H9 (cell line): ENCODE measurements at regions not wholly inside any gene's neighbourhood (a gene's known extent, or its start where the extent isn't known, plus 50 kb on each side); places are given as distances from the start of the nearest gene placed in this dataset.

Experiments used
- DNase-seq: peaks from one replicate; pipeline ENCODE4 v3.0.0-alpha.2; 2017
- H2AFZ ChIP-seq: one replicate; pipeline ENCODE4 v1.6.1; 2013; ENCODE audit warnings: mild to moderate bottlenecking, low read length, control low read depth, moderate library complexity
- H2AK5ac ChIP-seq: 2 replicates; pipeline ENCODE4 v1.6.1; 2013; ENCODE audit warnings: low read length, control low read depth, mixed read lengths; ENCODE audit not compliant: insufficient read length
- H2BK120ac ChIP-seq: one replicate; pipeline ENCODE4 v1.6.1; 2013; ENCODE audit warnings: low read depth, mild to moderate bottlenecking, low read length, control low read depth, inconsistent platforms; ENCODE audit not compliant: poor library complexity, severe bottlenecking
- H2BK12ac ChIP-seq: 2 replicates; pipeline ENCODE4 v1.6.1; 2013; ENCODE audit warnings: low read length, control low read depth, mixed read lengths, low read depth; ENCODE audit not compliant: insufficient read length
- H2BK15ac ChIP-seq: 2 replicates; pipeline ENCODE4 v1.6.1; 2013; ENCODE audit warnings: low read depth, low read length, control low read depth
- H2BK20ac ChIP-seq: one replicate; pipeline ENCODE4 v1.6.1; 2013; ENCODE audit warnings: low read depth, mild to moderate bottlenecking, low read length, control low read depth, inconsistent platforms; ENCODE audit not compliant: poor library complexity, severe bottlenecking
- H2BK5ac ChIP-seq: 2 replicates; pipeline ENCODE4 v1.6.1; 2013; ENCODE audit warnings: low read length, control low read depth, mixed read lengths; ENCODE audit not compliant: insufficient read length
- H3K14ac ChIP-seq: 2 replicates; pipeline ENCODE4 v1.6.1; 2013; ENCODE audit warnings: low read length, control low read depth; ENCODE audit not compliant: insufficient read depth
- H3K18ac ChIP-seq: 2 replicates; pipeline ENCODE4 v1.6.1; 2013; ENCODE audit warnings: low read depth, mild to moderate bottlenecking, mixed read lengths, low read length, control low read depth; ENCODE audit not compliant: insufficient read length
- H3K23ac ChIP-seq: 2 replicates; pipeline ENCODE4 v1.6.1; 2013; ENCODE audit warnings: low read length, control low read depth, mixed read lengths, low read depth; ENCODE audit not compliant: insufficient read length
- H3K23me2 ChIP-seq: 2 replicates; pipeline ENCODE4 v1.6.1; 2013; ENCODE audit warnings: low read depth, mild to moderate bottlenecking, mixed read lengths, low read length, control low read depth; ENCODE audit not compliant: insufficient read length, poor library complexity, severe bottlenecking
- H3K27ac ChIP-seq: 2 replicates; pipeline ENCODE4 v1.5.1; 2013; ENCODE audit warnings: low read length, control low read depth, mixed read lengths, low read depth; ENCODE audit not compliant: insufficient read length
- H3K27me3 ChIP-seq: 2 replicates; pipeline ENCODE4 v1.6.1; 2013; ENCODE audit warnings: low read length, control low read depth, inconsistent platforms; ENCODE audit not compliant: insufficient read depth
- H3K4ac ChIP-seq: 2 replicates; pipeline ENCODE4 v1.6.1; 2013; ENCODE audit warnings: low read depth, mild to moderate bottlenecking, control low read depth, inconsistent platforms, low read length, moderate library complexity
- H3K4me1 ChIP-seq: 2 replicates; pipeline ENCODE4 v1.6.1; 2013; ENCODE audit warnings: low read length, control low read depth, inconsistent platforms; ENCODE audit not compliant: insufficient read depth
- H3K4me2 ChIP-seq: 2 replicates; pipeline ENCODE4 v1.6.1; 2013; ENCODE audit warnings: low read length, control low read depth, mixed read lengths; ENCODE audit not compliant: insufficient read length, insufficient read depth
- H3K56ac ChIP-seq: 2 replicates; pipeline ENCODE4 v1.6.1; 2013; ENCODE audit warnings: low read depth, mild to moderate bottlenecking, mixed read lengths, low read length, control low read depth; ENCODE audit not compliant: insufficient read length
- H3K79me1 ChIP-seq: 2 replicates; pipeline ENCODE4 v1.6.1; 2013; ENCODE audit warnings: low read depth, mild to moderate bottlenecking, moderate library complexity, low read length, control low read depth, inconsistent platforms; ENCODE audit not compliant: insufficient read depth, poor library complexity, severe bottlenecking
- H3K79me2 ChIP-seq: 2 replicates; pipeline ENCODE4 v1.6.1; 2013; ENCODE audit warnings: low read length, control low read depth, inconsistent platforms; ENCODE audit not compliant: insufficient read depth
- H3K9ac ChIP-seq: 2 replicates; pipeline ENCODE4 v1.6.1; 2013; ENCODE audit warnings: low read length, control low read depth, mixed read lengths; ENCODE audit not compliant: insufficient read length; ENCODE audit errors: extremely low read depth
- H3K9me3 ChIP-seq: one replicate; pipeline ENCODE4 v1.6.1; 2013; ENCODE audit warnings: low read depth, low read length, inconsistent platforms; ENCODE audit not compliant: control insufficient read depth
- H3T11ph ChIP-seq: one replicate; pipeline ENCODE4 v1.6.1; 2013; ENCODE audit warnings: mild to moderate bottlenecking, low read length, control low read depth, inconsistent platforms
- H4K20me1 ChIP-seq: one replicate; pipeline ENCODE4 v1.6.1; 2013; ENCODE audit not compliant: control insufficient read depth, insufficient read length, insufficient read depth
- H4K5ac ChIP-seq: 2 replicates; pipeline ENCODE4 v1.6.1; 2013; ENCODE audit warnings: low read depth, mild to moderate bottlenecking, mixed read lengths, low read length, control low read depth; ENCODE audit not compliant: insufficient read length
- H4K8ac ChIP-seq: replicated peaks from 2 replicates; pipeline ENCODE4 v1.6.1; 2013; ENCODE audit warnings: low read length, control low read depth, mixed read lengths, low read depth; ENCODE audit not compliant: insufficient read length
- H4K91ac ChIP-seq: 2 replicates; pipeline ENCODE4 v1.6.1; 2013; ENCODE audit warnings: low read depth, mild to moderate bottlenecking, moderate library complexity, mixed read lengths, low read length, control low read depth; ENCODE audit not compliant: insufficient read length
- H3K27ac Mint-ChIP-seq, 3 experiments: 2 replicates in 2 of 3; 3 replicates in 1 of 3; pipeline ENCODE4 v1.8.0; 2020 to 2021; ENCODE audit warnings: mixed read lengths in 3 of 3, mild to moderate bottlenecking in 1 of 3, moderate library complexity in 1 of 3
- H3K27me3 Mint-ChIP-seq: 2 replicates; pipeline ENCODE4 v1.8.0; 2021; ENCODE audit warnings: low read depth, mild to moderate bottlenecking, moderate library complexity, mixed read lengths
- H3K36me3 Mint-ChIP-seq, 3 experiments: 2 replicates in 2 of 3; 3 replicates in 1 of 3; pipeline ENCODE4 v1.8.0; 2020 to 2021; ENCODE audit warnings: low read depth in 3 of 3, mixed read lengths in 3 of 3; ENCODE audit not compliant: insufficient read depth in 1 of 3
- H3K4me1 Mint-ChIP-seq, 2 experiments: 2 replicates each; pipeline ENCODE4 v1.8.0; 2020; ENCODE audit warnings: mixed read lengths in 2 of 2
- H3K4me3 Mint-ChIP-seq, 2 experiments: 2 replicates in 1 of 2; 3 replicates in 1 of 2; pipeline ENCODE4 v1.8.0; 2020 to 2021; ENCODE audit warnings: mild to moderate bottlenecking in 2 of 2, mixed read lengths in 2 of 2, moderate library complexity in 1 of 2
- H3K9me3 Mint-ChIP-seq, 2 experiments: 2 replicates in 1 of 2; 3 replicates in 1 of 2; pipeline ENCODE4 v1.8.0; 2020; ENCODE audit warnings: mild to moderate bottlenecking in 2 of 2, mixed read lengths in 2 of 2, moderate library complexity in 1 of 2
- CTCF ChIP-seq: fragments of 200-600 bp; sonication (generic); conservative IDR thresholded peaks from 3 replicates; pipeline ENCODE4 v1.8.0; 2021; ENCODE audit warnings: antibody characterized with exemption, mild to moderate bottlenecking
- WGBS: extraction: QIAGEN DNeasy Blood & Tissue Kit; methylation state at CpG from one replicate; pipeline ENCODE4 v1.1.7; 2013; ENCODE audit warnings: missing lambda C conversion rate, low lambda C conversion rate, mixed read lengths; ENCODE audit not compliant: insufficient read length; ENCODE audit errors: extremely low coverage; 5-methylcytosine and 5-hydroxymethylcytosine counted together

GRCh38 chr14:101007765-101008164 is 104.2 kb upstream of the RTL1 start:
- Mint-ChIP-seq H3K27me3 (peaks cover 8% of the 10 kb centered on the region), H3K4me1 (peaks cover 7 to 8% of the 10 kb centered on the region in 2 experiments; a peak in 3 of 4 replicates), H3K27ac (no peak overlapping the region), H3K36me3 (peaks cover 0 to 6% (median 3%) of the 10 kb centered on the region in 3 experiments; a peak in 1 of 7 replicates), H3K4me3 (no peak overlapping the region), H3K9me3 (peaks cover 8 to 10% of the 10 kb centered on the region in 2 experiments)
- Histone ChIP-seq H2AK5ac (no peak overlapping the region), H3K9ac (no peak overlapping the region), H3K4ac (no peak overlapping the region), H3K4me1 (no peaks in the 10 kb centered on the region), H3K18ac (no peak overlapping the region), H3K9me3 (no peaks in the 10 kb centered on the region), H3K27me3 (no peaks in the 10 kb centered on the region; the same call in 1 of the 2 replicates), H2AFZ (no peak overlapping the region), H3K56ac (no peak overlapping the region), H2BK15ac (no peak overlapping the region), H3K79me2 (no peaks in the 10 kb centered on the region), H4K91ac (no peak overlapping the region), H2BK20ac (no peak overlapping the region), H4K8ac (no peak overlapping the region), H2BK5ac (no peak overlapping the region), H2BK120ac (no peak overlapping the region), H3K23me2 (no peaks in the 10 kb centered on the region), H3K4me2 (no peak overlapping the region), H3K79me1 (no peaks in the 10 kb centered on the region), H2BK12ac (no peak overlapping the region), H4K5ac (no peak overlapping the region), H3K27ac (no peak overlapping the region), H3K14ac (no peak overlapping the region), H4K20me1 (no peaks in the 10 kb centered on the region), H3K23ac (no peak overlapping the region), H3T11ph (no peak overlapping the region)
- WGBS = no CpG with 5 or more reads among the region's 4 CpGs
- TF ChIP-seq CTCF = no peak
- no peak for DNase-seq
